Esophagus muscularis mucosa (tissue), 4 donors: ENCODE measurements at regions not wholly inside any gene's neighbourhood (a gene's known extent, or its start where the extent isn't known, plus 50 kb on each side); places are given as distances from the start of the nearest gene placed in this dataset.
"Not testable (repeated sequence)": the region's sequence is repeated elsewhere in the genome, so short reads cannot be mapped to it uniquely, and the experiment has no call there.

Experiments used
- DNase-seq: peaks from one replicate; pipeline ENCODE4 v3.0.0-alpha.2; 2017; ENCODE audit errors: extremely low spot score
- H3K27ac ChIP-seq, 4 donors: fragments of 200-600 bp; sonication (generic); replicated peaks in 1 of 4; 1 replicate in 3 of 4; 2 replicates in 1 of 4; pipeline ENCODE4 v1.5.1; 2016 to 2019; ENCODE audit warnings: mild to moderate bottlenecking in 1 of 4
- H3K27me3 ChIP-seq, 4 donors: fragments of 200-600 bp; sonication (generic); one replicate each; pipeline versions ENCODE4 v1.5.1 to v1.6.0; 2016 to 2019
- H3K36me3 ChIP-seq, 4 donors: fragments of 200-600 bp; sonication (generic); one replicate each; pipeline ENCODE4 v1.5.1; 2016 to 2019
- H3K4me1 ChIP-seq, 4 donors: fragments of 200-600 bp; sonication (generic); one replicate each; pipeline ENCODE4 v1.5.1; 2016 to 2019
- H3K4me3 ChIP-seq, 4 donors: fragments of 200-600 bp; sonication (generic); 1 replicate in 2 of 4; 2 replicates in 2 of 4; pipeline ENCODE4 v1.5.1; 2016 to 2019; ENCODE audit warnings: mild to moderate bottlenecking in 4 of 4, moderate library complexity in 1 of 4
- H3K9me3 ChIP-seq, 4 donors: fragments of 200-600 bp; sonication (generic); 1 replicate in 3 of 4; 2 replicates in 1 of 4; pipeline ENCODE4 v1.5.1; 2016 to 2019
- EP300 ChIP-seq: sonication (generic); formaldehyde crosslinking; IDR thresholded peaks from one replicate; pipeline ENCODE4 v1.6.1; 2017; ENCODE audit warnings: antibody characterized with exemption
- POLR2A ChIP-seq: fragments of 450-650 bp; IDR thresholded peaks from one replicate; pipeline ENCODE4 v1.6.1; 2017; ENCODE audit warnings: antibody characterized with exemption, moderate library complexity, mild to moderate bottlenecking, low read depth
- POLR2AphosphoS5 ChIP-seq, 2 donors: sonication (generic); formaldehyde crosslinking; IDR thresholded peaks; one replicate each; pipeline ENCODE4 v1.6.1; 2017; ENCODE audit warnings: antibody characterized with exemption in 2 of 2
- WGBS: methylation state at CpG from one replicate; pipeline ENCODE4 v1.1.5; 2018; 5-methylcytosine and 5-hydroxymethylcytosine counted together
- intact Hi-C: fragments of 100-400 bp; cut with DNase I; formaldehyde crosslinking; loops from one replicate; pipeline ENCODE4 v1.15.1; 2023
- TF ChIP-seq, protein P1 (sequence below), 3 experiments: fragments of 200-600 bp in 2 of 3; fragments of 450-650 bp in 1 of 3; sonication (generic) in 2 of 3; IDR thresholded peaks; one replicate each; pipeline ENCODE4 v1.5.1; 2017 to 2019; ENCODE audit warnings: antibody characterized with exemption in 3 of 3, mild to moderate bottlenecking in 2 of 3, moderate library complexity in 1 of 3

DNA sequence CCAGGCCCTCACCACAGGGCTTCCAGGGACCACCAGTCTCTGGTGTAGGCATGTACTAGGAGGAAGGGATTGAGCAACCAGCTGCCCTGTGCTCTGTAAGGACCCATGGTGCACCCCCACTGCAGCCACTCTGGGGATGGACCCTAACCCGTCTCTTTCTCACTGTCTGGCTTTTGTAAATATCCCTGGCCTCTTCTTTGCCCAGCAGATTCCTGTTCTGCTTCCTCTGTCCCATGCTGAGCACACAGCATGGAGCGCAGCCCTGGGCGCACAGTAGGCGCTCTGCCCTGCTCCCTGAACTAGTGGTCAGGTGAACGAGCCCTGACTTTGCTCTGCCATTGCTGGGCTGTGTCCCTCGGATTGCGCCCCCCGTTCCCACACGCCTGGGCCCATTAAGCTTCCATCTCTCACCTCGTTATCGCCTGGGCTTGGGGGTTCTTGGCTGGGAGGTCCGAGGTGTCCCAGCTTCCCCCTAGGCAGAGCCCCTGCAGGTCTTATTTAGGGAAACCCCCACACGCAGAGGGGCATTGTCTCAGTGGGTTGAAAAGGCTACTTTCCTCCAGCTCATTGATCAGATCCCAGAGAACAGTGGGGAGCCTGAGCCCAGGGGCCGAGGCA, 162.1 kb downstream of the MYCN start:
- H3K9me3 ChIP-seq: no peaks in the 10 kb centered on the region
- DNase-seq: no peak
- intact Hi-C loops: no loop called here
- WGBS: 79% methylated on average over 13 of the region's 14 CpGs
- no peak overlapping the region for H3K4me3 ChIP-seq
- peaks cover 0 to 13% (median 12%) of the 10 kb centered on the region in 4 donors for H3K4me1 ChIP-seq
- TF ChIP-seq, protein P1, sequence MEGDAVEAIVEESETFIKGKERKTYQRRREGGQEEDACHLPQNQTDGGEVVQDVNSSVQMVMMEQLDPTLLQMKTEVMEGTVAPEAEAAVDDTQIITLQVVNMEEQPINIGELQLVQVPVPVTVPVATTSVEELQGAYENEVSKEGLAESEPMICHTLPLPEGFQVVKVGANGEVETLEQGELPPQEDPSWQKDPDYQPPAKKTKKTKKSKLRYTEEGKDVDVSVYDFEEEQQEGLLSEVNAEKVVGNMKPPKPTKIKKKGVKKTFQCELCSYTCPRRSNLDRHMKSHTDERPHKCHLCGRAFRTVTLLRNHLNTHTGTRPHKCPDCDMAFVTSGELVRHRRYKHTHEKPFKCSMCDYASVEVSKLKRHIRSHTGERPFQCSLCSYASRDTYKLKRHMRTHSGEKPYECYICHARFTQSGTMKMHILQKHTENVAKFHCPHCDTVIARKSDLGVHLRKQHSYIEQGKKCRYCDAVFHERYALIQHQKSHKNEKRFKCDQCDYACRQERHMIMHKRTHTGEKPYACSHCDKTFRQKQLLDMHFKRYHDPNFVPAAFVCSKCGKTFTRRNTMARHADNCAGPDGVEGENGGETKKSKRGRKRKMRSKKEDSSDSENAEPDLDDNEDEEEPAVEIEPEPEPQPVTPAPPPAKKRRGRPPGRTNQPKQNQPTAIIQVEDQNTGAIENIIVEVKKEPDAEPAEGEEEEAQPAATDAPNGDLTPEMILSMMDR (IDR thresholded peaks at IDR 0.05): no peak
- no peak for TF ChIP-seq POLR2AphosphoS5 (IDR thresholded peaks at IDR 0.05)
- TF ChIP-seq POLR2A: no peak
- TF ChIP-seq EP300: no peak
- no peak overlapping the region for H3K27ac ChIP-seq
- no peaks in the 10 kb centered on the region for H3K36me3 ChIP-seq
- H3K27me3 ChIP-seq: peaks cover 0 to 18% (median 0%) of the 10 kb centered on the region in 4 donors

DNA sequence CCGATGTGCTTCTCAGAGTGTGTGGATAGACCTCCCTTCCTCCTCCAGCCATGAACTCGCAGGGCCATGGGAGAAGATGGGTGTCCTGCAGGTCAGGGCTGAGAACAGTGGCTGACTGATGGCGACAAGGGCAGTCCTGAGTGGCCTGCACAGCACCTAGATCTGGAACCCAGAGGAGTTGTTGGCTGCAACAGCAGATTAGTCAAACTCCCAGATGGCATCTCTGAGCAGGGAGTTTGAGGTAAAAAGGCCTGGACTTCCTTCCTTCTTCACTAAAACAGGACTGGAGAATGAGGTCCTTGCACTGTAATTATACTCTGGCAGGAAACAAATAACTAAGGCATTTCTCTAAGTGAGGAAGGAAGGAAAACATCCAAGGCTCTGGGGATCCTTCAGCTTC, 160.8 kb downstream of the MYCN start:
- H3K4me3 ChIP-seq: no peak overlapping the region
- no peak for TF ChIP-seq POLR2A
- no peak for TF ChIP-seq EP300
- no peak for TF ChIP-seq POLR2AphosphoS5 (IDR thresholded peaks at IDR 0.05)
- TF ChIP-seq, protein P1 (IDR thresholded peaks at IDR 0.05): no peak
- intact Hi-C loops: no loop called here
- peaks cover 0 to 18% (median 0%) of the 10 kb centered on the region in 4 donors for H3K27me3 ChIP-seq
- peaks cover 0 to 12% (median 10%) of the 10 kb centered on the region in 4 donors for H3K4me1 ChIP-seq
- WGBS: 89% methylated on average over 3 of the region's 3 CpGs
- no peak for DNase-seq
- H3K9me3 ChIP-seq: no peaks in the 10 kb centered on the region
- H3K36me3 ChIP-seq: no peaks in the 10 kb centered on the region
- H3K27ac ChIP-seq: no peak overlapping the region

DNA sequence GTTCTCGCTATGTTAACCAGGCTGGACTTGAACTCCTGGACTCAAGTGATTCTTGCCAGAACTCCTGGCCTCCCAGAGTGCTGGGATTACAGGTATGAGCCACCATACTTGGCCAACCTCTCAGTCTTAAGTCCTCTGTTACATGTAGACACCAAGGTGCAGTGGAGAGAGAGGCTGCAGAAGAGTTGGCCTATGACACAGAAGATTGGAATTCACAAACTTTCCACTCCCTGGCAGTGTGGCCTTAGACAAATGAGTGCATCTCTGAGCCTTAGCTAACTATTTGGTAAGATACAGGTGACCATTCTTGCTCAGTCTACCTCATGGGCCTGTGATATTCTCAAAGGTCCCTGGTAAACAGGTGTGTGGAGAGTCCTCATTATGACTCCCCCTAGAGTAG, 159.7 kb downstream of the MYCN start:
- H3K4me1 ChIP-seq: peaks cover 0 to 2% (median 1%) of the 10 kb centered on the region in 4 donors
- peaks cover 0 to 18% (median 0%) of the 10 kb centered on the region in 4 donors for H3K27me3 ChIP-seq
- no peak overlapping the region for H3K4me3 ChIP-seq
- no peaks in the 10 kb centered on the region for H3K9me3 ChIP-seq
- H3K27ac ChIP-seq: no peak overlapping the region
- WGBS: 92% methylated on average over 1 of the region's 1 CpG
- intact Hi-C loops: no loop called here
- TF ChIP-seq POLR2A (no peak), EP300 (no peak), POLR2AphosphoS5 (IDR thresholded peaks at IDR 0.05) (no peak)
- TF ChIP-seq, protein P1 (IDR thresholded peaks at IDR 0.05): no peak
- no peaks in the 10 kb centered on the region for H3K36me3 ChIP-seq
- no peak for DNase-seq

DNA sequence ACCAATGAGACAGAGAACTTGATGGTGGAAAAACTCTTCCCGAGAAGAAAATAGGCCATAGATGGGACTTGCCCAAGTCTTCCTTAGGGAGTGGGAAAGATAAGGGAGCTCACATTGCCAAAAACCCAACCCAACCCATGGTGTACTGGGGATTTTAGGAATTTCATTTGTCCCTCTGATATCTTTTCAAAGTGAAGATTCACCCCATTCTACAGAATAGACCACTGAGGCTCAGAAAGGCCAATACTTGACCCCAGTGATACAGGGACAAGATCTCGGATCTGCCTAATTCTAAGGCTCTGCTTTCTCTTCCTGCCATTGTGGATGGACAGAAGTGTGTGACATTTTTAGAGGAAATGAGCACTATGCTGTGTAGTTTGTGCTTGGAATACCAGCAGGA, 159.0 kb downstream of the MYCN start:
- Histone ChIP-seq H3K4me1 (no peaks in the 10 kb centered on the region), H3K27me3 (peaks cover 0 to 18% (median 0%) of the 10 kb centered on the region in 4 donors), H3K36me3 (no peaks in the 10 kb centered on the region), H3K27ac (no peak overlapping the region), H3K4me3 (no peak overlapping the region), H3K9me3 (no peaks in the 10 kb centered on the region)
- no peak for DNase-seq
- 91% methylated on average over 2 of the region's 2 CpGs for WGBS
- intact Hi-C loops: no loop called here
- TF ChIP-seq, protein P1 (IDR thresholded peaks at IDR 0.05): no peak
- TF ChIP-seq POLR2AphosphoS5 (IDR thresholded peaks at IDR 0.05) (no peak), EP300 (no peak), POLR2A (no peak)

DNA sequence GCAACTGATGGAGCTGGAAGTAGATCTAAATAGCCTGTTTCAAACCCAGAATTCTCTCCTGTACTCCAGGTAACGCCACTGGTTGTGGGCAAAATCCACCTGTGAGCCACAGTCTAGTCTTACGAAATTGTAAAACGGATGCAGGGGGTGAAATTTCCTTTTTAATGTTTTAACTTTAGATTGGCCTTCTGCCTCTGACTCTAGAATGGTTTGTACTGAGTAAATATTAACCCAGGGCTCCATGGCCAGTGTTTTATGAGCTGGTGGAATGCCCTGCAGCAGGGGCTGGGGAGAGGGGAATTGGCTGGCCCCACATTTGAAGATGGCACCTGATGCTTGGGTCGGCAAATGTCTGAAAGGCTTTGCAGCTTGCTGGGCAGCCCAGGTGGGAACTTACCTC, 156.6 kb downstream of the MYCN start:
- DNase-seq: no peak
- TF ChIP-seq EP300 (no peak), POLR2AphosphoS5 (IDR thresholded peaks at IDR 0.05) (no peak), POLR2A (no peak)
- TF ChIP-seq, protein P1 (IDR thresholded peaks at IDR 0.05): no peak
- Histone ChIP-seq H3K36me3 (no peaks in the 10 kb centered on the region), H3K9me3 (no peaks in the 10 kb centered on the region), H3K4me3 (no peak overlapping the region), H3K4me1 (no peaks in the 10 kb centered on the region), H3K27me3 (peaks cover 0 to 12% (median 0%) of the 10 kb centered on the region in 4 donors), H3K27ac (no peak overlapping the region)
- intact Hi-C loops: no loop called here
- 68% methylated on average over 4 of the region's 4 CpGs for WGBS

DNA sequence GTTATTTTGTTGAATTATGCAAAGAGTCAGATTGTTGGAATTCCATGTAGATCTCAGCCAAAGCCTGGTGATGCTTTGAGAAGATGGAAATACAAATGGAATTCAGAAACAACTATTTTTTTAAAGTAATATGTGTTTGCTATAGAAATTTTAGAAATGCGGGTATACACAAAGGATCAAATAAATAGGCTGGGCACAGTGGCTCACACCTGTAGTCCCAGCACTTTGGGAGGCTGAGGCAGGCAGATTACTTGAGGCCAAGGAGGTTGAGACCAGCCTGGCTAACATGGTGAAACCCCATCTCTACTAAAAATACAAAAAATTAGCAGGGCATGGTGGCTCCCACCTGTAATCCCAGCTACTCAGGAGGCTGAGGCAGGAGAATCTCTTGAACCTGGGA, 155.1 kb downstream of the MYCN start:
- WGBS: 0% methylated on average over 1 of the region's 1 CpG
- DNase-seq, H3K4me3 ChIP-seq, H3K9me3 ChIP-seq, intact Hi-C loops, H3K27me3 ChIP-seq, H3K4me1 ChIP-seq, H3K36me3 ChIP-seq, H3K27ac ChIP-seq: not testable (repeated sequence)
